ENCODE measurements at regions not wholly inside any gene's neighbourhood (a gene's known extent, or its start where the extent isn't known, plus 50 kb on each side); places are given as distances from the start of the nearest gene placed in this dataset.

DNA sequence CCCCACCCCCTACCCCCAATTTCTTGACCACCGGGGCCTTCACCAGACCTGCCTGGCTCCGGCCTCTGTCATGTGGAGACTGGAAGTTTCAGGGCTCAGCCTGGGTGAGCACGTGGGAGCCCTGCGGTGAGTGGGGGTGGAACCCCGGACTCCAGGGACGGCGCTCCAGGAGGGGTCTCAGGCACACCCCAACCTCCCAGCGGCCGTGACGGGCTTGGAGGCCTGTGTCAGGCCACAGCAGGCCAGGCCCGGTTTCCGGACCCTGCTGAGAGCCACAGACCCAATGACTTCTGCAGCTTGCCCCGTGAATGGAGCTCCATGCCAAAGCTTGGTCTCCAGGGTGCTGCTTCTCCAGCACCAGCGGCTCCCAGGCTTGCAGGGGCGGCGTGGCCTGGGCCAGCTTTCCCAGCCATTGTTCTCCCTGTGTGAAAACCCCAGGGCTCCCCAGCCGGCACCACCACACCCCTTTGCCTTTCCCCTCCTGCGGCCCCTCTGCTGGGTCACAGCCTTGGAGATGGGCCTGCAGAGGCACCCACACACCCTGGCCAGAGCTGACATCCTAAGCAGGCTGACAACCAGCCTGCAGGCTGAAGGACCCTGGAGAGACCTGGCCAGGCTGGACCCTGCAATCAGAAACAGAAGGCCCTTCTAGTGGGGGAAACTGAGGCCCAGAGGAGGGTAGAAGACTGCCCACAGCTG, 186.2 kb upstream of the C14orf180 start:
- ATAC-seq: no peak
- peak; percentile 61 for DNase-seq
- H3K4me1 ChIP-seq: no peaks in the 10 kb centered on the region
- no peaks in the 10 kb centered on the region for H3K36me3 ChIP-seq
- H3K27ac ChIP-seq: no peak overlapping the region
- TF ChIP-seq, protein P1, sequence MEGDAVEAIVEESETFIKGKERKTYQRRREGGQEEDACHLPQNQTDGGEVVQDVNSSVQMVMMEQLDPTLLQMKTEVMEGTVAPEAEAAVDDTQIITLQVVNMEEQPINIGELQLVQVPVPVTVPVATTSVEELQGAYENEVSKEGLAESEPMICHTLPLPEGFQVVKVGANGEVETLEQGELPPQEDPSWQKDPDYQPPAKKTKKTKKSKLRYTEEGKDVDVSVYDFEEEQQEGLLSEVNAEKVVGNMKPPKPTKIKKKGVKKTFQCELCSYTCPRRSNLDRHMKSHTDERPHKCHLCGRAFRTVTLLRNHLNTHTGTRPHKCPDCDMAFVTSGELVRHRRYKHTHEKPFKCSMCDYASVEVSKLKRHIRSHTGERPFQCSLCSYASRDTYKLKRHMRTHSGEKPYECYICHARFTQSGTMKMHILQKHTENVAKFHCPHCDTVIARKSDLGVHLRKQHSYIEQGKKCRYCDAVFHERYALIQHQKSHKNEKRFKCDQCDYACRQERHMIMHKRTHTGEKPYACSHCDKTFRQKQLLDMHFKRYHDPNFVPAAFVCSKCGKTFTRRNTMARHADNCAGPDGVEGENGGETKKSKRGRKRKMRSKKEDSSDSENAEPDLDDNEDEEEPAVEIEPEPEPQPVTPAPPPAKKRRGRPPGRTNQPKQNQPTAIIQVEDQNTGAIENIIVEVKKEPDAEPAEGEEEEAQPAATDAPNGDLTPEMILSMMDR (IDR thresholded peaks at IDR 0.05): no peak
- intact Hi-C loops (cut with DNase I): no loop called here
- H3K27me3 ChIP-seq: no peaks in the 10 kb centered on the region
- no peak overlapping the region for H3K4me3 ChIP-seq
- peaks cover 10% of the 10 kb centered on the region for H3K9me3 ChIP-seq

DNA sequence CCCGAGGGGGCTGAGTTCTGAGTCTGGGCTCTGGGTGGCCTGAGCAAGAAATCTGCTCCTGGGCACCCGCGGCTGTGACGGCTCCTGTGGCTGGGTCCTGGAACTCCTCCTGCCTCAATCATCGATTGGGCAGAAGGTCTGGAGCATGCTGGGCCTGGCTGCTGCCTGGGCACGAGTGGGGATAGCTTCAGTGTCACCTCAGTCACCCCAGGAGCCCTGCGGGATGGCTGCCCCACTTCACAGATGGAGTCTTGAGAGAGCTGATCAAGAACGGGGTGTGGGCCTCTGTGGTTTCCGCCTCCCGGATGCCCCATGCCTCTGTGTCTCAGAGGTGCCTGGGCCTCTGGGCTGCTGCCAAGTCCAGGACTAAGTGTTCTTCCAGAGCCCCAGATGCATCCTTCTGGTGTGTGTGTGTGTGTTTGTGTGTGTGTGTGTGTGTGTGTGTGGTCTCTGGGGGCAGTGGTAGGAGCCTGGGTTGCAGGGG, 185.6 kb upstream of the C14orf180 start:
- Histone ChIP-seq H3K27me3 (no peaks in the 10 kb centered on the region), H3K27ac (no peak overlapping the region), H3K36me3 (no peaks in the 10 kb centered on the region), H3K4me3 (no peak overlapping the region), H3K9me3 (peaks cover 10% of the 10 kb centered on the region), H3K4me1 (no peaks in the 10 kb centered on the region)
- peak; percentile 68 for ATAC-seq
- intact Hi-C loops (cut with DNase I): no loop called here
- peak; percentile 68 for DNase-seq
- TF ChIP-seq, protein P1 (IDR thresholded peaks at IDR 0.05): no peak

DNA sequence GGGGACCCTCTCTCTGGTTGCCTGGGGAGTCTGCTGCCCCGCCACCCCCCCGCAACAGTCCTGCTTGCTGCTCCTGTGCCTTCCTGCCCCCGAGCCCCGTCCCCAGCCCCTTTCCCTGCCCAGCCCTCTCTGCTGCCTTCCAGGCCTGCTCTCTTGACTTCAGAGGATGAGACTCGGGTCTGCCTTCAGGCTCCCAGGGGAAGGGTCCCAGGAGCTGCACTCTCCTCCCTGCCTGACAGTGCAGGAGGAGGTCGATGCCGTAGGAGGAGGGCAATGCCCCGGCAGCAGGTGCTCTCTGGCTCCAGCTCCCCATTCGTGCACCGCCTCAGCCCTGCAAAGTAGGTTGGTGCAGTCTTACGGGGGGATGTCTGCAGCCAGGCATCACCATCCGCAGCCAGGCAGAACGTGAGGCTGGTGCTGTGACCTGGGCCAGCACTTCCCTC, 185.1 kb upstream of the C14orf180 start:
- ATAC-seq: no peak
- DNase-seq: no peak
- Histone ChIP-seq H3K27ac (no peak overlapping the region), H3K4me1 (no peaks in the 10 kb centered on the region), H3K27me3 (no peaks in the 10 kb centered on the region), H3K4me3 (no peak overlapping the region), H3K9me3 (peaks cover 10% of the 10 kb centered on the region), H3K36me3 (no peaks in the 10 kb centered on the region)
- intact Hi-C loops (cut with DNase I): no loop called here
- TF ChIP-seq, protein P1 (IDR thresholded peaks at IDR 0.05): no peak

DNA sequence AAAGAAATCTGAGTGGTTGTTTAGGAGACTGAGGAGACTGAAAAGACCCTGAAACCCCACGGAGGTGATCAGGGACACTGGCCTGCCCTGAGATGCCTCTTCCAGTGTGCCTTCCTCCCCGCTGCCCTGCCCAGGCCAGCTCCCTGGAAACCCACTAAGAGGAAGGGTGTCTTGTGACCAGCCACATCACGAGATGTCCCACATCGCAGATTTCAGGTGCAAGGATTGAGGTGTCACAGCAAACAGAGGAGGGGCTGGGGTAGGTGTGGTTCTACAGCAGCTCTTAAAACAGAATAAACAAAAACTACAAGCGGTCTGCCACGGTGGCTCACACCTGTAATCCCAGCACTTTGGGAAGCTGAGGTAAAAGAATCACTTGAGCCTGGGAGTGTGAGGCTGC, 184.3 kb upstream of the C14orf180 start:
- TF ChIP-seq, protein P1 (IDR thresholded peaks at IDR 0.05): no peak
- no peaks in the 10 kb centered on the region for H3K36me3 ChIP-seq
- H3K4me3 ChIP-seq: no peak overlapping the region
- ATAC-seq: no peak
- no peaks in the 10 kb centered on the region for H3K27me3 ChIP-seq
- no peaks in the 10 kb centered on the region for H3K4me1 ChIP-seq
- no peak for DNase-seq
- peaks cover 10% of the 10 kb centered on the region for H3K9me3 ChIP-seq
- H3K27ac ChIP-seq: no peak overlapping the region
- intact Hi-C loops (cut with DNase I): no loop called here

DNA sequence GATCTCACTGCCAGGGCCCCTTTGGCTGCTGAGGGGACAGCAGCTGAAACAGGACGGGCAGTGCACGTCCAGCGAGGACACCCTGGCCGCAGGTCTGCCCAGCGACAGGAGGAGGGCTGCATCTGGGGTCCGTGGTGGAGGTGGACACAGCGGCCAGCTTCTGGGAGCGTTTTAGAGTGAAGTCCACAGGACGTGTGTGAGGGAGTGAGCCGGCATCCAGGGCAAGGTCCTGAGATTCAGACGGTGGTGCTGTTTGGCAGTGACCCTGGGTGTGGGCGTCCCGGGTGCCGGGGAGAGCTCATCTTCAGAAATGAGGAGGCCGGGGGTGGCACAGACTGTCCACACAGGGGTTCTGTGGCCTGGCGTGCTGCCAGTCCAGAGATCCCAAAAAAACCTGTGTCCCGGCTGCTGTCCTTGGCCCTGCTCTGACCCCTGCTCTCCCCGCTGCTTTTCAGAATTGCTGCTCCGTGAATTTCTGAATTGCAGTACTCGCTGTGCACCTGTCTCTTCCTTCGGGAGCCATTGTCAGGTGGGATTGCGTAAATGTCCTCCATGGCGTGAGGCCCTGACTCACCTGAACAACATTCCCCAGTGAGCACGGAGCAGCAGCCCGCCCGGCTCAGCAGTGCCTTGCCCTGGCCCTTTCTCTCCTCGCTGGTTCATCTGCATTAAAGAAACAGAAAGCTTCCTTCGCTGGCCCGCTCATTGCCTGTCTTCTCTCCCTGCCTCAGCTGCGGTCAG, 183.5 kb upstream of the C14orf180 start:
- no peak for ATAC-seq
- Histone ChIP-seq H3K4me1 (no peaks in the 10 kb centered on the region), H3K36me3 (no peaks in the 10 kb centered on the region), H3K9me3 (peaks cover 10% of the 10 kb centered on the region), H3K4me3 (no peak overlapping the region), H3K27me3 (no peaks in the 10 kb centered on the region), H3K27ac (no peak overlapping the region)
- DNase-seq: no peak
- TF ChIP-seq, protein P1 (IDR thresholded peaks at IDR 0.05): no peak
- intact Hi-C loops (cut with DNase I): no loop called here
